Kidney epithelial cell (primary cell): ENCODE measurements at regions not wholly inside any gene's neighbourhood (a gene's known extent, or its start where the extent isn't known, plus 50 kb on each side); places are given as distances from the start of the nearest gene placed in this dataset.

Experiments
- DNase-seq: peaks from one replicate; pipeline ENCODE4 v3.0.0-alpha.2; 2010; ENCODE audit warnings: low read depth
- H3K27me3 ChIP-seq: 2 replicates; pipeline ENCODE4 v1.6.0; 2011; ENCODE audit warnings: low read length; ENCODE audit not compliant: control insufficient read depth, insufficient read depth
- H3K36me3 ChIP-seq: 2 replicates; pipeline ENCODE4 v1.5.1; 2011; ENCODE audit warnings: low read length; ENCODE audit not compliant: control insufficient read depth, insufficient read depth
- H3K4me3 ChIP-seq: 2 replicates; pipeline ENCODE4 v1.5.1; 2011; ENCODE audit warnings: low read depth, mild to moderate bottlenecking, control low read depth, low read length
- CTCF ChIP-seq: IDR thresholded peaks from 2 replicates; pipeline ENCODE4 v1.5.1; 2011; ENCODE audit warnings: mild to moderate bottlenecking, moderate library complexity, low read length, control low read depth, inconsistent platforms; ENCODE audit not compliant: insufficient read depth, poor library complexity, severe bottlenecking

- TF ChIP-seq CTCF: no peak
- DNase-seq: no peak
Measured at GRCh38 chr13:84230568-84230967, 348.3 kb upstream of the SLITRK1 start.

GRCh38 chr13:84211048-84211447, 328.8 kb upstream of the SLITRK1 start:
- Histone ChIP-seq H3K4me3 (no peak overlapping the region), H3K36me3 (no peaks in the 10 kb centered on the region), H3K27me3 (no peaks in the 10 kb centered on the region)
- TF ChIP-seq CTCF: no peak
- no peak for DNase-seq

More at GRCh38 chr13:84230568-84230967, 348.3 kb upstream of the SLITRK1 start:
- Histone ChIP-seq H3K4me3 (no peak overlapping the region), H3K36me3 (no peaks in the 10 kb centered on the region), H3K27me3 (no peaks in the 10 kb centered on the region)

GRCh38 chr13:84208246-84208910, 326.1 kb upstream of the SLITRK1 start:
- no peak for DNase-seq
- no peaks in the 10 kb centered on the region for H3K27me3 ChIP-seq
- no peak for TF ChIP-seq CTCF
- H3K4me3 ChIP-seq: no peak overlapping the region
- no peaks in the 10 kb centered on the region for H3K36me3 ChIP-seq

GRCh38 chr13:84207509-84207908, 325.2 kb upstream of the SLITRK1 start:
- no peak overlapping the region for H3K4me3 ChIP-seq
- no peak for TF ChIP-seq CTCF
- no peak for DNase-seq

GRCh38 chr13:84200971-84201370, 318.7 kb upstream of the SLITRK1 start:
- no peak for TF ChIP-seq CTCF

More at GRCh38 chr13:84207509-84207908, 325.2 kb upstream of the SLITRK1 start:
- H3K36me3 ChIP-seq: no peaks in the 10 kb centered on the region
- no peaks in the 10 kb centered on the region for H3K27me3 ChIP-seq

GRCh38 chr13:84192125-84192524, 309.9 kb upstream of the SLITRK1 start:
- DNase-seq: peak; percentile 67
- Histone ChIP-seq H3K36me3 (no peaks in the 10 kb centered on the region), H3K4me3 (no peak overlapping the region), H3K27me3 (no peaks in the 10 kb centered on the region)
- TF ChIP-seq CTCF: no peak

More at GRCh38 chr13:84200971-84201370, 318.7 kb upstream of the SLITRK1 start:
- H3K4me3 ChIP-seq: no peak overlapping the region
- DNase-seq: no peak
- no peaks in the 10 kb centered on the region for H3K27me3 ChIP-seq
- H3K36me3 ChIP-seq: no peaks in the 10 kb centered on the region
